Choroid plexus epithelial cell (primary cell): ENCODE measurements at regions not wholly inside any gene's neighbourhood (a gene's known extent, or its start where the extent isn't known, plus 50 kb on each side); places are given as distances from the start of the nearest gene placed in this dataset.

Experiments
- DNase-seq: peaks from one replicate; pipeline ENCODE4 v3.0.0-alpha.2; 2010; ENCODE audit warnings: low read depth
- H3K4me3 ChIP-seq: 2 replicates; pipeline ENCODE4 v1.5.1; 2011; ENCODE audit warnings: low read depth, mild to moderate bottlenecking, control low read depth, low read length, moderate library complexity
- TF ChIP-seq, protein P1 (sequence below): conservative IDR thresholded peaks from 2 replicates; pipeline ENCODE4 v1.5.1; 2011; ENCODE audit warnings: low read depth, mild to moderate bottlenecking, control low read depth, inconsistent platforms, low read length, moderate library complexity

GRCh38 chr1:191984856-191985255, 173.4 kb upstream of the RGS18 start:
- DNase-seq: no peak
- no peak overlapping the region for H3K4me3 ChIP-seq
- TF ChIP-seq, protein P1, sequence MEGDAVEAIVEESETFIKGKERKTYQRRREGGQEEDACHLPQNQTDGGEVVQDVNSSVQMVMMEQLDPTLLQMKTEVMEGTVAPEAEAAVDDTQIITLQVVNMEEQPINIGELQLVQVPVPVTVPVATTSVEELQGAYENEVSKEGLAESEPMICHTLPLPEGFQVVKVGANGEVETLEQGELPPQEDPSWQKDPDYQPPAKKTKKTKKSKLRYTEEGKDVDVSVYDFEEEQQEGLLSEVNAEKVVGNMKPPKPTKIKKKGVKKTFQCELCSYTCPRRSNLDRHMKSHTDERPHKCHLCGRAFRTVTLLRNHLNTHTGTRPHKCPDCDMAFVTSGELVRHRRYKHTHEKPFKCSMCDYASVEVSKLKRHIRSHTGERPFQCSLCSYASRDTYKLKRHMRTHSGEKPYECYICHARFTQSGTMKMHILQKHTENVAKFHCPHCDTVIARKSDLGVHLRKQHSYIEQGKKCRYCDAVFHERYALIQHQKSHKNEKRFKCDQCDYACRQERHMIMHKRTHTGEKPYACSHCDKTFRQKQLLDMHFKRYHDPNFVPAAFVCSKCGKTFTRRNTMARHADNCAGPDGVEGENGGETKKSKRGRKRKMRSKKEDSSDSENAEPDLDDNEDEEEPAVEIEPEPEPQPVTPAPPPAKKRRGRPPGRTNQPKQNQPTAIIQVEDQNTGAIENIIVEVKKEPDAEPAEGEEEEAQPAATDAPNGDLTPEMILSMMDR: no peak

GRCh38 chr1:191992118-191992517, 166.1 kb upstream of the RGS18 start:
- TF ChIP-seq, protein P1: no peak
- DNase-seq: no peak
- H3K4me3 ChIP-seq: no peak overlapping the region

DNA sequence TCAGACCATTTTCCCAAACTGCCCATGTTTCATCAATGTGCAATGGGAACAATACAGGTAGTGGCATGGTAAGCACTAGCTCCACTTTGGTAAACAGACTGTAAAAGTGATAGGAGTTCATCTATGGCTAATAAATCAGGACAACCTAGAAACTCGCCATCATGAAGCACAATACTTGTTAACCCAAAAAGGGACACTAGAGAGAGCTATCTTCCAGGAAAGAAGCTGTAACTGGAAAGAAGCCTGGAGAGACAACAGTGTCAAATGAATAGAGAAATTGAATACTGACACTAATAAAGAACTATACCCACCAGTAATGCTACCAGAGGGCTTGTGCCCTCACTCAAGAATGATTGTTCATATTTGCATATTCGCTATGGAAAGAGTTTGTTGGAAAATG, 164.7 kb upstream of the RGS18 start:
- H3K4me3 ChIP-seq: no peak overlapping the region
- peak; percentile 81 for DNase-seq
- TF ChIP-seq, protein P1: peak; percentile 61

GRCh38 chr1:192002063-192002462, 156.2 kb upstream of the RGS18 start:
- H3K4me3 ChIP-seq: no peak overlapping the region

GRCh38 chr1:192003295-192004077, 154.8 kb upstream of the RGS18 start:
- TF ChIP-seq, protein P1: no peak
- DNase-seq: no peak
- no peak overlapping the region for H3K4me3 ChIP-seq

More at GRCh38 chr1:192002063-192002462, 156.2 kb upstream of the RGS18 start:
- TF ChIP-seq, protein P1: no peak
- no peak for DNase-seq

- no peak overlapping the region for H3K4me3 ChIP-seq
- DNase-seq: peak; percentile 8
- TF ChIP-seq, protein P1: no peak
Measured at GRCh38 chr1:192005976-192006375, 152.3 kb upstream of the RGS18 start.

- DNase-seq: no peak
- TF ChIP-seq, protein P1: no peak
- H3K4me3 ChIP-seq: no peak overlapping the region
Measured at GRCh38 chr1:192008281-192008825, 149.9 kb upstream of the RGS18 start.
